ENCODE measurements at regions not wholly inside any gene's neighbourhood (a gene's known extent, or its start where the extent isn't known, plus 50 kb on each side); places are given as distances from the start of the nearest gene placed in this dataset.

GRCh38 chr4:58456727-58457384, 1346.7 kb upstream of the IGFBP7 start:
- Mint-ChIP-seq H3K36me3 (ENCODE audit: low read depth) (no peaks in the 10 kb centered on the region), H3K4me3 (no peak overlapping the region), H3K9me3 (peaks cover 2% of the 10 kb centered on the region)

GRCh38 chr4:58453956-58454355, 1343.8 kb upstream of the IGFBP7 start:
- DNase-seq (ENCODE audit: low read depth, low spot score), result no peak
- Mint-ChIP-seq H3K9me3 (no peaks in the 10 kb centered on the region), H3K36me3 (ENCODE audit: low read depth) (no peaks in the 10 kb centered on the region), H3K4me1 (no peaks in the 10 kb centered on the region), H3K27me3 (ENCODE audit: low read depth) (no peaks in the 10 kb centered on the region), H3K27ac (ENCODE audit: unreplicated experiment) (no peak overlapping the region), H3K4me3 (no peak overlapping the region)
- TF ChIP-seq CTCF (conservative IDR thresholded peaks at IDR 0.05), result no peak

More at GRCh38 chr4:58456727-58457384, 1346.7 kb upstream of the IGFBP7 start:
- Mint-ChIP-seq H3K27ac (ENCODE audit: unreplicated experiment) (no peak overlapping the region), H3K27me3 (ENCODE audit: low read depth) (no peaks in the 10 kb centered on the region), H3K4me1 (no peaks in the 10 kb centered on the region)
- no peak for TF ChIP-seq CTCF (conservative IDR thresholded peaks at IDR 0.05)
- DNase-seq (ENCODE audit: low read depth, low spot score), result no peak

GRCh38 chr4:58451707-58452106, 1341.5 kb upstream of the IGFBP7 start:
- Mint-ChIP-seq H3K36me3 (ENCODE audit: low read depth) (no peaks in the 10 kb centered on the region), H3K4me1 (no peaks in the 10 kb centered on the region), H3K4me3 (no peak overlapping the region), H3K27ac (ENCODE audit: unreplicated experiment) (no peak overlapping the region), H3K9me3 (no peaks in the 10 kb centered on the region), H3K27me3 (ENCODE audit: low read depth) (no peaks in the 10 kb centered on the region)
- DNase-seq (ENCODE audit: low read depth, low spot score), result no peak
- no peak for TF ChIP-seq CTCF (conservative IDR thresholded peaks at IDR 0.05)

GRCh38 chr4:58435871-58436270, 1325.7 kb upstream of the IGFBP7 start:
- TF ChIP-seq CTCF (conservative IDR thresholded peaks at IDR 0.05), result no peak
- DNase-seq (ENCODE audit: low read depth, low spot score), result no peak
- Mint-ChIP-seq H3K27me3 (ENCODE audit: low read depth) (no peaks in the 10 kb centered on the region), H3K4me3 (no peak overlapping the region), H3K9me3 (peaks cover 3% of the 10 kb centered on the region), H3K27ac (ENCODE audit: unreplicated experiment) (no peak overlapping the region), H3K4me1 (no peaks in the 10 kb centered on the region), H3K36me3 (ENCODE audit: low read depth) (peaks cover 10% of the 10 kb centered on the region)

- no peaks in the 10 kb centered on the region for H3K9me3 Mint-ChIP-seq
- no peaks in the 10 kb centered on the region for H3K36me3 Mint-ChIP-seq (ENCODE audit: low read depth)
- no peaks in the 10 kb centered on the region for H3K27me3 Mint-ChIP-seq (ENCODE audit: low read depth)
- DNase-seq (ENCODE audit: low read depth, low spot score), result no peak
- H3K4me1 Mint-ChIP-seq, result no peaks in the 10 kb centered on the region
- H3K4me3 Mint-ChIP-seq, result no peak overlapping the region
- TF ChIP-seq CTCF (conservative IDR thresholded peaks at IDR 0.05), result no peak
- H3K27ac Mint-ChIP-seq (ENCODE audit: unreplicated experiment), result no peak overlapping the region
Observed at GRCh38 chr4:58413849-58414248, 1303.7 kb upstream of the IGFBP7 start.

Data from neural crest cell (in vitro differentiated cells).